ENCODE measurements at regions not wholly inside any gene's neighbourhood (a gene's known extent, or its start where the extent isn't known, plus 50 kb on each side); places are given as distances from the start of the nearest gene placed in this dataset.

DNA sequence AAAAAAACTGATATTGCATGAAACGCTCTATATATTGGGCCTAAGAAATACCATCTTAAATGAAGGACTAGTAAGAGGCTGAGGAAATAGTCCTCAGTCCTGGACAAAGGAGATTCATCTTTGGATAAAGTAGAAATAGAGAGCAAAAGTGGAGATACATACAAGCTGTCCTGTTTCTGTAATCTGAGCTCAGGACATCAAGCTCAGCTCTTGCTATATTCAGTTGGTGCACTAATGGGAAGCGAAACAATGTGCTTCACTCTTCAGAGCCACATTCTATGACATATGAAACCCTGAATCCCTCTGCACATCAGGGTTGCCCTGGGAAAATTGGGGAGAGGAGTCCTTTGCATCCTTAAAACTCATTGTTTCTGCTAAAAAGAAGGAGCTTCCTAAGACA lies 290.7 kb downstream of the VPS13C start:
- no peak for DNase-seq (ENCODE audit: low read depth, low spot score)
- no peak overlapping the region for H3K27ac ChIP-seq (ENCODE audit: insufficient read depth, low read depth, low read length)
- no peak overlapping the region for H2AFZ ChIP-seq (ENCODE audit: low read depth, low read length)
- H3K9me3 ChIP-seq (replicated peaks; ENCODE audit: control insufficient read depth, insufficient read depth, low read length): no peaks in the 10 kb centered on the region
- no peak overlapping the region for H3K4me2 ChIP-seq (ENCODE audit: insufficient read depth, low read length)
- H3K9me1 ChIP-seq (replicated peaks; ENCODE audit: control insufficient read depth, extremely low read depth, insufficient read depth, low read length): no peaks in the 10 kb centered on the region
- H3K9ac ChIP-seq (replicated peaks; ENCODE audit: extremely low read depth, insufficient read depth, low read length): no peak overlapping the region
- H3K36me3 ChIP-seq (ENCODE audit: control insufficient read depth in 2 of 2, extremely low read depth in 1 of 2, insufficient read depth in 2 of 2, low read length in 2 of 2): no peaks in the 10 kb centered on the region
- POLR2A ChIA-PET: no interaction called here
- TF ChIP-seq POLR2A (IDR thresholded peaks at IDR 0.05; ENCODE audit: low read depth, low read length) (no peak), MYC (IDR thresholded peaks at IDR 0.05; ENCODE audit: low read depth, low read length) (no peak), JUN (IDR thresholded peaks at IDR 0.05; ENCODE audit: borderline replicate concordance, insufficient read depth, insufficient read length, low read depth) (no peak), FOS (IDR thresholded peaks at IDR 0.05; ENCODE audit: borderline replicate concordance, insufficient read depth, low read length) (no peak), EZH2 (IDR thresholded peaks at IDR 0.05; ENCODE audit: borderline replicate concordance, low read depth, low read length, severe bottlenecking) (no peak), POLR2AphosphoS5 (IDR thresholded peaks at IDR 0.05; ENCODE audit: insufficient read depth, low read depth, low read length) (no peak), GATA2 (IDR thresholded peaks at IDR 0.05; ENCODE audit: insufficient read depth, insufficient read length, low read depth, low read length) (no peak)
- TF ChIP-seq, protein P1, sequence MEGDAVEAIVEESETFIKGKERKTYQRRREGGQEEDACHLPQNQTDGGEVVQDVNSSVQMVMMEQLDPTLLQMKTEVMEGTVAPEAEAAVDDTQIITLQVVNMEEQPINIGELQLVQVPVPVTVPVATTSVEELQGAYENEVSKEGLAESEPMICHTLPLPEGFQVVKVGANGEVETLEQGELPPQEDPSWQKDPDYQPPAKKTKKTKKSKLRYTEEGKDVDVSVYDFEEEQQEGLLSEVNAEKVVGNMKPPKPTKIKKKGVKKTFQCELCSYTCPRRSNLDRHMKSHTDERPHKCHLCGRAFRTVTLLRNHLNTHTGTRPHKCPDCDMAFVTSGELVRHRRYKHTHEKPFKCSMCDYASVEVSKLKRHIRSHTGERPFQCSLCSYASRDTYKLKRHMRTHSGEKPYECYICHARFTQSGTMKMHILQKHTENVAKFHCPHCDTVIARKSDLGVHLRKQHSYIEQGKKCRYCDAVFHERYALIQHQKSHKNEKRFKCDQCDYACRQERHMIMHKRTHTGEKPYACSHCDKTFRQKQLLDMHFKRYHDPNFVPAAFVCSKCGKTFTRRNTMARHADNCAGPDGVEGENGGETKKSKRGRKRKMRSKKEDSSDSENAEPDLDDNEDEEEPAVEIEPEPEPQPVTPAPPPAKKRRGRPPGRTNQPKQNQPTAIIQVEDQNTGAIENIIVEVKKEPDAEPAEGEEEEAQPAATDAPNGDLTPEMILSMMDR (IDR thresholded peaks at IDR 0.05; ENCODE audit: extremely low read depth in 1 of 2, insufficient read depth in 1 of 2, low read depth in 1 of 2, low read length in 2 of 2): no peak
- TF ChIP-seq, protein P2, sequence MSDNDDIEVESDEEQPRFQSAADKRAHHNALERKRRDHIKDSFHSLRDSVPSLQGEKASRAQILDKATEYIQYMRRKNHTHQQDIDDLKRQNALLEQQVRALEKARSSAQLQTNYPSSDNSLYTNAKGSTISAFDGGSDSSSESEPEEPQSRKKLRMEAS (IDR thresholded peaks at IDR 0.05; ENCODE audit: insufficient read depth, insufficient read length): no peak
- H4K20me1 ChIP-seq (replicated peaks; ENCODE audit: control insufficient read depth, extremely low read depth, insufficient read depth, low read length): no peaks in the 10 kb centered on the region
- no peaks in the 10 kb centered on the region for H3K27me3 ChIP-seq (ENCODE audit: control insufficient read depth in 2 of 2, insufficient read depth in 2 of 2, low read length in 2 of 2)
- no peak overlapping the region for H3K4me3 ChIP-seq (replicated peaks in 1 of 3; ENCODE audit: insufficient read depth in 1 of 3, low read depth in 1 of 3, low read length in 3 of 3)
- intact Hi-C loops (cut with micrococcal nuclease): no loop called here
- H3K79me2 ChIP-seq (ENCODE audit: control insufficient read depth, insufficient read depth, low read length): no peaks in the 10 kb centered on the region
- H3K4me1 ChIP-seq (ENCODE audit: control insufficient read depth, extremely low read depth, insufficient read depth, low read length): no peaks in the 10 kb centered on the region
- no peak for FAIRE-seq
- CTCF ChIA-PET: no interaction called here
- BruUV-seq (replicated peaks): no TSS peak
- dilution Hi-C loops (cut with MboI; ENCODE audit: extremely low pct_ligation_motif_present, low sequenced_read_pairs): no loop called here
